CD4-positive, alpha-beta memory T cell (primary cell): ENCODE measurements at regions not wholly inside any gene's neighbourhood (a gene's known extent, or its start where the extent isn't known, plus 50 kb on each side); places are given as distances from the start of the nearest gene placed in this dataset.

Experiments used
- CTCF ChIA-PET: fragments of 350-600 bp; sonication (Branson Sonifier 250); formaldehyde crosslinking; loops from one replicate; lab custom pipeline; 2021; ENCODE audit warnings: inconsistent platforms; ENCODE audit not compliant: partially characterized antibody; lab: Charles Lee
- POLR2A ChIA-PET: fragments of 350-600 bp; sonication (Branson Sonifier 250); formaldehyde crosslinking; loops from one replicate; lab custom pipeline; 2021; ENCODE audit not compliant: partially characterized antibody; lab: Charles Lee
- DNase-seq, 5 donors: peaks; one replicate each; pipeline versions ENCODE4 v3.0.0 to v3.0.0-alpha.2; 2020 to 2022; ENCODE audit warnings: mixed read lengths in 1 of 5
- H3K27ac ChIP-seq: one replicate; pipeline ENCODE4 v1.7.0; 2013; ENCODE audit warnings: low read depth, low read length
- H3K27me3 ChIP-seq: 2 replicates; pipeline ENCODE4 v1.7.0; 2013; ENCODE audit warnings: mild to moderate bottlenecking, low read length, moderate library complexity; ENCODE audit not compliant: insufficient read depth
- H3K36me3 ChIP-seq: 2 replicates; pipeline ENCODE4 v1.7.0; 2013; ENCODE audit warnings: mild to moderate bottlenecking, low read length, moderate library complexity; ENCODE audit not compliant: insufficient read depth
- H3K4me1 ChIP-seq: 2 replicates; pipeline ENCODE4 v1.7.0; 2013; ENCODE audit warnings: mild to moderate bottlenecking, low read length, moderate library complexity; ENCODE audit not compliant: insufficient read depth
- H3K4me3 ChIP-seq, 2 donors: one replicate each; pipeline ENCODE4 v1.7.0; 2013; ENCODE audit warnings: low read length in 2 of 2, mild to moderate bottlenecking in 1 of 2
- H3K9me3 ChIP-seq, 2 donors: one replicate each; pipeline ENCODE4 v1.7.0; 2013; ENCODE audit warnings: low read length in 2 of 2, control low read depth in 1 of 2; ENCODE audit not compliant: control insufficient read depth in 1 of 2
- H3K27ac Mint-ChIP-seq, 7 donors: one replicate each; pipeline ENCODE4 v1.8.0; 2020 to 2021; ENCODE audit warnings: mixed read lengths in 7 of 7, mild to moderate bottlenecking in 6 of 7, inconsistent platforms in 3 of 7, moderate library complexity in 3 of 7
- H3K27me3 Mint-ChIP-seq, 2 donors: one replicate each; pipeline ENCODE4 v1.8.0; 2020 to 2021; ENCODE audit warnings: mixed read lengths in 2 of 2
- H3K36me3 Mint-ChIP-seq, 2 donors: one replicate each; pipeline ENCODE4 v1.8.0; 2020 to 2021; ENCODE audit warnings: mixed read lengths in 2 of 2, inconsistent platforms in 1 of 2, mild to moderate bottlenecking in 1 of 2
- H3K4me1 Mint-ChIP-seq, 4 donors: one replicate each; pipeline ENCODE4 v1.8.0; 2020 to 2021; ENCODE audit warnings: mixed read lengths in 4 of 4, mild to moderate bottlenecking in 1 of 4
- H3K4me3 Mint-ChIP-seq, 8 donors: one replicate each; pipeline ENCODE4 v1.8.0; 2020 to 2021; ENCODE audit warnings: mixed read lengths in 8 of 8, mild to moderate bottlenecking in 7 of 8, moderate library complexity in 6 of 8, inconsistent platforms in 3 of 8
- H3K9me3 Mint-ChIP-seq, 8 donors: one replicate each; pipeline ENCODE4 v1.8.0; 2020 to 2021; ENCODE audit warnings: mixed read lengths in 8 of 8, mild to moderate bottlenecking in 5 of 8, inconsistent platforms in 3 of 8, moderate library complexity in 1 of 8
- intact Hi-C: fragments of 100-400 bp; cut with micrococcal nuclease; formaldehyde crosslinking; loops from one replicate; pipeline ENCODE4 v1.15.1; 2023

- Histone ChIP-seq H3K27ac (no peak overlapping the region), H3K4me3 (no peak overlapping the region), H3K27me3 (no peaks in the 10 kb centered on the region), H3K4me1 (no peaks in the 10 kb centered on the region), H3K9me3 (no peaks in the 10 kb centered on the region), H3K36me3 (no peaks in the 10 kb centered on the region)
- Mint-ChIP-seq H3K4me1 (no peaks in the 10 kb centered on the region), H3K9me3 (peaks cover 0 to 10% (median 5%) of the 10 kb centered on the region in 8 donors), H3K27me3 (peaks cover 1 to 8% of the 10 kb centered on the region in 2 donors), H3K27ac (no peak overlapping the region), H3K36me3 (no peaks in the 10 kb centered on the region), H3K4me3 (no peak overlapping the region)
- no peak for DNase-seq
- intact Hi-C loops: no loop called here
- CTCF ChIA-PET: interaction anchor here (1.0 kb wide), 1 partner anchor 10 kb away, joined by 3 read pairs; no protein-coding TSS in a partner anchor
- POLR2A ChIA-PET: no interaction called here
Observed at GRCh38 chr9:86563936-86564335, 209.7 kb upstream of the TUT7 start.

DNA sequence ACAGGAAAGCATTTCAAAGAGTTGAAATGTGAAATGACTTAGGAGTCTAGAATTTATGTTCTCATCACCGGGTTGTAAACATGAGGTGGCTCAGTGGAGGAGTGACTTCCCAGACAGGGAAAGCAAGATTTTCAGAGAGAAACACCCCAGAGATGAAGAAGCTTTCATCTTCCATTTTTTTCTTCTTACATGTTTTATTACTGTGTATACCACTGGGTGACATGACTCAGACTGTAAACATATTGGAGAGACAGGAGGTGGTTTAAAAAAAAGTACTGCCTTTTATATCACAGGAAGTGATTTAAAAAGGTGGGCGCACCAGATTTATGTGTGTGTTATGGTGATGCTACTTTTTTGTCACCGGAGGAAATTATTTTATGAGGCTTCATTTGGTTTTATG, 209.1 kb upstream of the TUT7 start:
- ChIA-PET CTCF (interaction anchor here (1.0 kb wide), 1 partner anchor 10 kb away, joined by 3 read pairs; no protein-coding TSS in a partner anchor), POLR2A (no interaction called here)
- Histone ChIP-seq H3K36me3 (no peaks in the 10 kb centered on the region), H3K4me1 (no peaks in the 10 kb centered on the region), H3K4me3 (no peak overlapping the region), H3K27ac (no peak overlapping the region), H3K27me3 (no peaks in the 10 kb centered on the region), H3K9me3 (no peaks in the 10 kb centered on the region)
- H3K9me3 Mint-ChIP-seq: peaks cover 0 to 9% (median 5%) of the 10 kb centered on the region in 8 donors
- H3K27me3 Mint-ChIP-seq: peaks cover 1 to 8% of the 10 kb centered on the region in 2 donors
- H3K4me3 Mint-ChIP-seq: no peak overlapping the region
- H3K4me1 Mint-ChIP-seq: no peaks in the 10 kb centered on the region
- H3K27ac Mint-ChIP-seq: no peak overlapping the region
- H3K36me3 Mint-ChIP-seq: no peaks in the 10 kb centered on the region
- intact Hi-C loops: no loop called here
- DNase-seq: no peak

DNA sequence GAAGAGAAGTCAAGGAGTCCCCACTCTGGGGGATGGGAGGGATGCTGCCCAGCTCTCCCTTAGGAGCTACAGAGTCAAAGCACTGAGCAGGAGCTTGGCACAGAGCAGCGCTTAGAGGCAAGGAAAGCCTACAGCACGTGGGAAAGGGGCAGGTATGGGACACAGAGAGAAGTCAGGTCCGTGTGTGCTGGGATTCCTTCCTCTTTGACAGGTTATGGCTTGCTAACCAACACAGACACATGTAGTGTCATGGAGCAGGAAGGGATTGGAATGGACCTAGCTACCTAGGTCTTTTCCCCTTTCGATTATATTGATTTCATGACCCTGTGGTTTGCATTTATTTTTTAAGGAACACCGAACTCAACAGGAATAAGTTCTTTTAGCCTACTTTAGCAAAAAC, 208.5 kb upstream of the TUT7 start:
- Histone ChIP-seq H3K36me3 (no peaks in the 10 kb centered on the region), H3K27ac (no peak overlapping the region), H3K27me3 (no peaks in the 10 kb centered on the region), H3K9me3 (no peaks in the 10 kb centered on the region), H3K4me1 (no peaks in the 10 kb centered on the region), H3K4me3 (no peak overlapping the region)
- peaks cover 0 to 6% (median 5%) of the 10 kb centered on the region in 8 donors for H3K9me3 Mint-ChIP-seq
- CTCF ChIA-PET: no interaction called here
- H3K27me3 Mint-ChIP-seq: peaks cover 0 to 5% of the 10 kb centered on the region in 2 donors
- no peaks in the 10 kb centered on the region for H3K36me3 Mint-ChIP-seq
- no peak for DNase-seq
- no peaks in the 10 kb centered on the region for H3K4me1 Mint-ChIP-seq
- no peak overlapping the region for H3K27ac Mint-ChIP-seq
- intact Hi-C loops: no loop called here
- POLR2A ChIA-PET: no interaction called here
- H3K4me3 Mint-ChIP-seq: no peak overlapping the region

DNA sequence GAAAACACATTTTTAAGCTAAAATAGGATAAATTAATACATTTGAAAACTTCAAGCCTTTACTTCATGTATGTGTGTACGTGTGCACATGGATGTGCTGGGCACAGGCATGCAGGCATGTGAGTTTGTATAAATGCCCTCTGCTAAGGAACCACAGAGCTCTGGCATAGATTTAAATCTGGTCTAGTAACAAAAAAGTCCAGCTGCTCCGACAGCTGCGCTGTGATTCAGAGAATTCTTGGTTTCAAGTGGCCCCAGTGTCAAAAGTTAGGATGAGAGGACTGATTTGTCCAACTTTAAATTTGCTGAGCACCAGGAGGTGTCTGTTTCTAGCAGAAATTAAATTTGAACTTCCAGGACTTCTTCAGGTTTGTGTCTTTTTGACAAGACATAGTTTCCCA, 203.7 kb upstream of the TUT7 start:
- H3K27ac ChIP-seq: no peak overlapping the region
- intact Hi-C loops: no loop called here
- H3K4me3 ChIP-seq: no peak overlapping the region
- H3K36me3 ChIP-seq: no peaks in the 10 kb centered on the region
- ChIA-PET CTCF (no interaction called here), POLR2A (no interaction called here)
- no peaks in the 10 kb centered on the region for H3K36me3 Mint-ChIP-seq
- no peaks in the 10 kb centered on the region for H3K4me1 Mint-ChIP-seq
- no peak overlapping the region for H3K4me3 Mint-ChIP-seq
- H3K9me3 ChIP-seq: no peaks in the 10 kb centered on the region
- no peaks in the 10 kb centered on the region for H3K27me3 ChIP-seq
- H3K27ac Mint-ChIP-seq: no peak overlapping the region
- H3K27me3 Mint-ChIP-seq: peaks cover 6 to 7% of the 10 kb centered on the region in 2 donors
- H3K9me3 Mint-ChIP-seq: peaks cover 0 to 6% (median 1%) of the 10 kb centered on the region in 8 donors
- no peak for DNase-seq
- H3K4me1 ChIP-seq: no peaks in the 10 kb centered on the region

GRCh38 chr9:86557063-86557766, 203.0 kb upstream of the TUT7 start:
- no peak overlapping the region for H3K4me3 ChIP-seq
- no peak overlapping the region for H3K27ac ChIP-seq
- no peak overlapping the region for H3K27ac Mint-ChIP-seq
- no peaks in the 10 kb centered on the region for H3K9me3 ChIP-seq
- ChIA-PET CTCF (no interaction called here), POLR2A (no interaction called here)
- H3K9me3 Mint-ChIP-seq: peaks cover 0 to 9% (median 1%) of the 10 kb centered on the region in 8 donors
- H3K4me3 Mint-ChIP-seq: no peak overlapping the region
- no peaks in the 10 kb centered on the region for H3K36me3 ChIP-seq
- H3K27me3 Mint-ChIP-seq: peaks cover 6 to 11% of the 10 kb centered on the region in 2 donors
- intact Hi-C loops: no loop called here
- no peaks in the 10 kb centered on the region for H3K27me3 ChIP-seq
- DNase-seq: no peak
- H3K36me3 Mint-ChIP-seq: no peaks in the 10 kb centered on the region
- no peaks in the 10 kb centered on the region for H3K4me1 Mint-ChIP-seq
- H3K4me1 ChIP-seq: no peaks in the 10 kb centered on the region

GRCh38 chr9:86555661-86556060, 201.5 kb upstream of the TUT7 start:
- H3K27ac ChIP-seq: no peak overlapping the region
- H3K9me3 Mint-ChIP-seq: peaks cover 0 to 7% (median 2%) of the 10 kb centered on the region in 8 donors
- peaks cover 4 to 11% of the 10 kb centered on the region in 2 donors for H3K27me3 Mint-ChIP-seq
- intact Hi-C loops: no loop called here
- H3K4me1 Mint-ChIP-seq: no peaks in the 10 kb centered on the region
- H3K4me3 ChIP-seq: no peak overlapping the region
- H3K9me3 ChIP-seq: no peaks in the 10 kb centered on the region
- H3K4me3 Mint-ChIP-seq: no peak overlapping the region
- H3K36me3 Mint-ChIP-seq: no peaks in the 10 kb centered on the region
- H3K27me3 ChIP-seq: no peaks in the 10 kb centered on the region
- no peaks in the 10 kb centered on the region for H3K36me3 ChIP-seq
- no peak overlapping the region for H3K27ac Mint-ChIP-seq
- no peak for DNase-seq
- ChIA-PET CTCF (no interaction called here), POLR2A (no interaction called here)
- H3K4me1 ChIP-seq: no peaks in the 10 kb centered on the region

DNA sequence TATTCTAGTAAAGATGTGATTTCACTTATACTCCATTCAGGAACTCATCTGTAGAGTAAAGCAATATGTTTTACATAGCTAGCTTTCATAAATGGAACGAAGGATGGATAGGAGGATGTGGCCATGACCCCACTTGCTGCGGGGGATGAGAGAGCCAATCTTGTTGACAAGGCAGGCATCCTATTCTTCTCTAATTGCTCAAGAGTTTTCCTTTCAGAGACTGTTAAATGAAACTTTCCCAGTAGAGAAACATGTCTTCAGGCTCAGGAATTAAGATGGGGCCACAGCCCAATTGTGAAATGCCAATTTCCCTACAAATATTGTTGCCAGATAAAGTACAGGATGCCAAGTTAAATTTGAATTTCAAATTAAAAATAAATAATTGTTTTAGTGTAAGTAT, 196.2 kb upstream of the TUT7 start:
- Histone ChIP-seq H3K27ac (no peak overlapping the region), H3K9me3 (no peaks in the 10 kb centered on the region), H3K27me3 (no peaks in the 10 kb centered on the region), H3K4me1 (no peaks in the 10 kb centered on the region), H3K4me3 (no peak overlapping the region), H3K36me3 (no peaks in the 10 kb centered on the region)
- ChIA-PET POLR2A (no interaction called here), CTCF (no interaction called here)
- Mint-ChIP-seq H3K4me1 (no peaks in the 10 kb centered on the region), H3K9me3 (peaks cover 0 to 8% (median 1%) of the 10 kb centered on the region in 8 donors), H3K27ac (no peak overlapping the region), H3K4me3 (no peak overlapping the region), H3K27me3 (peaks cover 6 to 8% of the 10 kb centered on the region in 2 donors), H3K36me3 (no peaks in the 10 kb centered on the region)
- intact Hi-C loops: no loop called here
- DNase-seq: no peak
